CD4-positive, CD25-positive, alpha-beta regulatory T cell (primary cell): ENCODE measurements at regions not wholly inside any gene's neighbourhood (a gene's known extent, or its start where the extent isn't known, plus 50 kb on each side); places are given as distances from the start of the nearest gene placed in this dataset.

Experiments
- ATAC-seq, 2 donors: fragments of 150-1000 bp; cut with Tn5 transposase; one replicate each; pipeline ENCODE4 v1.10.0; 2021; ENCODE audit warnings: low read depth in 2 of 2, moderate number of reproducible peaks in 2 of 2, moderate library complexity in 1 of 2
- DNase-seq, 3 donors: peaks; one replicate each; pipeline versions ENCODE4 v3.0.0 to v3.0.0-alpha.2; 2012 to 2022; ENCODE audit warnings: mixed read lengths in 1 of 3
- H3K27ac ChIP-seq: one replicate; pipeline ENCODE4 v1.7.0; 2013; ENCODE audit warnings: mild to moderate bottlenecking, low read length; ENCODE audit not compliant: insufficient read depth, poor library complexity, severe bottlenecking
- H3K27me3 ChIP-seq: one replicate; pipeline ENCODE4 v1.7.0; 2013; ENCODE audit warnings: low read length; ENCODE audit not compliant: control insufficient read depth, insufficient read depth
- H3K36me3 ChIP-seq: one replicate; pipeline ENCODE4 v1.7.0; 2013; ENCODE audit warnings: mild to moderate bottlenecking, low read length, moderate library complexity; ENCODE audit not compliant: control insufficient read depth, insufficient read depth
- H3K4me1 ChIP-seq: 2 replicates; pipeline ENCODE4 v1.7.0; 2013; ENCODE audit warnings: mild to moderate bottlenecking, low read length; ENCODE audit not compliant: insufficient read depth, control insufficient read depth, poor library complexity, severe bottlenecking
- H3K4me3 ChIP-seq: one replicate; pipeline ENCODE4 v1.7.0; 2013; ENCODE audit warnings: low read depth, mild to moderate bottlenecking, low read length, moderate library complexity
- H3K9me3 ChIP-seq, 2 experiments: 1 replicate in 1 of 2; 2 replicates in 1 of 2; pipeline ENCODE4 v1.7.0; 2013; ENCODE audit warnings: low read length in 2 of 2, mild to moderate bottlenecking in 1 of 2, moderate library complexity in 1 of 2; ENCODE audit not compliant: control insufficient read depth in 2 of 2
- H3K27ac Mint-ChIP-seq, 3 donors: one replicate each; pipeline ENCODE4 v1.8.0; 2020 to 2022; ENCODE audit warnings: mild to moderate bottlenecking in 3 of 3, mixed read lengths in 3 of 3, moderate library complexity in 2 of 3
- H3K27me3 Mint-ChIP-seq: one replicate; pipeline ENCODE4 v1.8.0; 2022; ENCODE audit warnings: mild to moderate bottlenecking, mixed read lengths
- H3K36me3 Mint-ChIP-seq: one replicate; pipeline ENCODE4 v1.8.0; 2020; ENCODE audit warnings: mixed read lengths
- H3K4me1 Mint-ChIP-seq, 4 donors: one replicate each; pipeline ENCODE4 v1.8.0; 2020 to 2022; ENCODE audit warnings: mixed read lengths in 4 of 4, mild to moderate bottlenecking in 1 of 4
- H3K4me3 Mint-ChIP-seq, 4 donors: one replicate each; pipeline ENCODE4 v1.8.0; 2020 to 2022; ENCODE audit warnings: mild to moderate bottlenecking in 4 of 4, mixed read lengths in 4 of 4, moderate library complexity in 3 of 4
- H3K9me3 Mint-ChIP-seq, 7 donors: one replicate each; pipeline ENCODE4 v1.8.0; 2020 to 2022; ENCODE audit warnings: mixed read lengths in 7 of 7, mild to moderate bottlenecking in 3 of 7, moderate library complexity in 2 of 7

DNA sequence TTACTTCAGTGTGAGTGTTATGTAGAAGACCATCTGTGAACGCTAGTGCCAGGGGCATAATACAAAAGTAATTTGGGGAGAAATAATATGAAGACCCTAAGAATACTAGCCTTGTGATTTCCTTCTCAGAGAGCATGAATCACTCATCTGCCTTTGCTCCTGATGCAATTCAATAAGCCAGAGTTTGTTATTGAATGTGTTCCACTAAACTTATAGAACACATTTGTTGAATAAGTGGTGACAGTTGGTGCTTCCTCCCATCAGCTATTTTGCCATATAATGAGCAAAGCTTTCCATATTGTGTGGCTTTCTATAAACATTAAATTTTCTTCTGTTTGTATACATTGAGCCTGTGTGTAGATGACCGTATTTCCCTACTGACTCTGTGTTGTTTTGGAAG is 136.4 kb upstream of the QRFPR start:
- no peaks in the 10 kb centered on the region for H3K4me1 ChIP-seq
- peaks cover 0 to 4% (median 0%) of the 10 kb centered on the region in 7 donors for H3K9me3 Mint-ChIP-seq
- no peaks in the 10 kb centered on the region for H3K36me3 ChIP-seq
- no peaks in the 10 kb centered on the region for H3K4me1 Mint-ChIP-seq
- H3K36me3 Mint-ChIP-seq: no peaks in the 10 kb centered on the region
- H3K4me3 Mint-ChIP-seq: no peak overlapping the region
- no peak overlapping the region for H3K27ac ChIP-seq
- H3K27ac Mint-ChIP-seq: no peak overlapping the region
- no peak overlapping the region for H3K4me3 ChIP-seq
- H3K27me3 ChIP-seq: peaks cover under 1% of the 10 kb centered on the region
- no peaks in the 10 kb centered on the region for H3K9me3 ChIP-seq
- no peak for DNase-seq
- ATAC-seq: no peak
- H3K27me3 Mint-ChIP-seq: no peaks in the 10 kb centered on the region

DNA sequence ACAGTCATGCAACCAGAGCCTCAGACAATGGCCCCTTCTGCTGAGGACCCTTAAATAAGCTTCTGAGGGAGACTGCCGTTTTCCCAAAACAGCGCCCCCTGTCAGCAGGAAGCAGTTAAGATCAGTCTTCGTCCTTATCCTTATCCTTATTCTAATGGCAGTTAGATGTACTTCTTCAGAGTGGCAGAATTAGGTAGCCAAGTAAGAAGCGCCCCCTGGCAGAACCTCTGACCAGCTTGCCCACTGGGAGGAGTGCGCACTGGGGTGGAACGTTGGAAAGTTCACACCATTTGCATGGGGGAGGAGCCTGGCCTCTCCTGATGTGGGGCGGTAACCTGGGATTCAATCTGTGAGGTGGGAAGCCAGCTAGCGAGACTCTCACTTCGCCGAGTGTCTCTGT is 133.6 kb upstream of the QRFPR start:
- DNase-seq (no peak), ATAC-seq (no peak)
- no peak overlapping the region for H3K27ac Mint-ChIP-seq
- Histone ChIP-seq H3K36me3 (no peaks in the 10 kb centered on the region), H3K4me3 (no peak overlapping the region), H3K27ac (no peak overlapping the region), H3K27me3 (no peaks in the 10 kb centered on the region), H3K4me1 (no peaks in the 10 kb centered on the region), H3K9me3 (no peaks in the 10 kb centered on the region)
- H3K9me3 Mint-ChIP-seq: peaks cover 0 to 5% (median 0%) of the 10 kb centered on the region in 7 donors
- H3K27me3 Mint-ChIP-seq: peaks cover 14% of the 10 kb centered on the region
- no peaks in the 10 kb centered on the region for H3K4me1 Mint-ChIP-seq
- no peak overlapping the region for H3K4me3 Mint-ChIP-seq
- H3K36me3 Mint-ChIP-seq: no peaks in the 10 kb centered on the region

DNA sequence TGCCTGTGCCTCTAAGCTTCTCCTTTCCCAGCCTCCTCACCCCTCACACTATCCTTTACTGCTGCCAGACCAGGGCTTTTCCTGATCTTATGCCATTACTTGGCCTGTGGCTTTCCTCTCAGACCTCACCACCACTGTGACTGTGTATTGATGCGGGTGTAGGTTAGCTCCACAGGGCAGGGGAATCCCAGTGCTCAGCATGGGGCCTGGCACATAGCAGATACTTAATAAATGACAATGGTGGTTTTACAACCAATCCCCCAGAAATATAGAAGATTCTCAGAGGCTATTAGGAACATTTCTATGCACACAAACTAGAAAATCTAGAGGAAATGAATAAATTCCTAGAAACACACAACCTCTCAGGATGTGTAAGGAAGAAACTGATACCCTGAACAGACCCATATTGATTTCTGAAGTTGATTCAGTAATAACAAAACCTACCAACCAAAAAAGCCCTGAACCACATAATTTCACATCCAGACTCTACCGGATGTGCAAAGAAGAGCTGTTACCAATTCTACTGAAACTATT is 129.6 kb upstream of the QRFPR start:
- Histone ChIP-seq H3K36me3 (no peaks in the 10 kb centered on the region), H3K4me1 (no peaks in the 10 kb centered on the region), H3K9me3 (no peaks in the 10 kb centered on the region), H3K27me3 (no peaks in the 10 kb centered on the region), H3K4me3 (no peak overlapping the region), H3K27ac (no peak overlapping the region)
- DNase-seq (peak in 1 of 3 donors; percentile 16), ATAC-seq (no peak)
- Mint-ChIP-seq H3K9me3 (peaks cover 0 to 5% (median 0%) of the 10 kb centered on the region in 7 donors), H3K27ac (no peak overlapping the region), H3K36me3 (no peaks in the 10 kb centered on the region), H3K4me1 (no peaks in the 10 kb centered on the region), H3K4me3 (no peak overlapping the region), H3K27me3 (peaks cover 14% of the 10 kb centered on the region)

DNA sequence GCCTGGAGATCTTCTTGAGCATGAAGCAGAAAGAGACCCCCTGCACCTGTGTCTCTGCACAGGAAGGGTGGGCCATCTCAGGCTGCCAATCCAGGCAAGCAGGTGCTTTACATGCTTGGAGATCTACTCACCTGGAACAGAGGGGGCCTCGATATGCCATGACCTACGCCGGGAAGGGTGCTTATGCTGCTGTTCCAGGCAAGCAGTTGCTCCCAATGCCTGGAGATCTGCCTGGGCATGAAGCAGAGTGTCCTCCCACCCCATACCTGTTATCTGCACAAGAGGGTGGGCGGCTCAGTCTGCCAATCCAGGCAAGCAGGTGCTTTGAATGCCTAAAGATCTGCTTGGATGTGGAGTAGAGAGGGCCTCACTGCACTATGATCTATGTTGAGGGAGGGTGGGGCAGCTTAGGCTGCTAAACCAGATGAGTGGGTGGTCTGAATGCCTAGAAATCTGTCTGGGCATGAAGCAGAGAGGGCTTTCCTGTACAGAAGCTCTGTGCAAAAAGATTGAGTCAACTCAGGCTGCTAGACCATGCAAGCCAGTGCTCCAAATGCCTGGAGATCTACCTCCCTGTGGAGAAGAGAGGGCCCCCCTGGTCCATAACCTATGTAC is 104.5 kb upstream of the QRFPR start:
- Mint-ChIP-seq H3K4me3 (no peak overlapping the region), H3K27me3 (peaks cover 27% of the 10 kb centered on the region), H3K27ac (no peak overlapping the region), H3K4me1 (no peaks in the 10 kb centered on the region), H3K36me3 (no peaks in the 10 kb centered on the region), H3K9me3 (peaks cover 0 to 3% (median 0%) of the 10 kb centered on the region in 7 donors)
- DNase-seq (no peak), ATAC-seq (no peak)
- H3K36me3 ChIP-seq: no peaks in the 10 kb centered on the region
- no peaks in the 10 kb centered on the region for H3K4me1 ChIP-seq
- peaks cover 2% of the 10 kb centered on the region for H3K27me3 ChIP-seq
- H3K9me3 ChIP-seq: no peaks in the 10 kb centered on the region
- H3K27ac ChIP-seq: no peak overlapping the region
- H3K4me3 ChIP-seq: no peak overlapping the region

DNA sequence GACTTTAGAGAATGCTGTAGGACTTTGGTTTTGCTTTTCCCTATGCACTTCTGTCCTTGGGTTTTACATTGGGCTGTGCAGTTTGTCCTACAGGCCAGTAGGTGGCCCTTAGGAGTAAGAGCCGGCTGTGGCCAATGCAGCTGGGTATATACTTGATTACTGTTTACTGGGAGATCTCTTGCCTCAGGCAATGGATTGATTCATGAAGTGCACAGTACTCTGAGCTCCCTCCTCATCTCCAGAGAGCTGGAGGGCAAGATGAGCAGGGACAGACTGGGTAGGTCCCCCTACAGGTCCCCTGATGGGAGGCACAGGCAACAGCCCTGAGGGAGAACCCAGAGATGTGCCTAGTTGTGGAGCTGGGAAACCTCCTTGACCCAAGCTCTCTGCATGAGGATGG is 103.8 kb upstream of the QRFPR start:
- no peak overlapping the region for H3K4me3 Mint-ChIP-seq
- ATAC-seq (no peak), DNase-seq (peak in 1 of 3 donors; percentile 41)
- no peak overlapping the region for H3K4me3 ChIP-seq
- no peaks in the 10 kb centered on the region for H3K9me3 ChIP-seq
- peaks cover 0 to 3% (median 0%) of the 10 kb centered on the region in 7 donors for H3K9me3 Mint-ChIP-seq
- no peaks in the 10 kb centered on the region for H3K36me3 Mint-ChIP-seq
- peaks cover 20% of the 10 kb centered on the region for H3K27me3 Mint-ChIP-seq
- H3K27ac ChIP-seq: no peak overlapping the region
- no peaks in the 10 kb centered on the region for H3K36me3 ChIP-seq
- H3K4me1 ChIP-seq: no peaks in the 10 kb centered on the region
- no peaks in the 10 kb centered on the region for H3K4me1 Mint-ChIP-seq
- peaks cover 2% of the 10 kb centered on the region for H3K27me3 ChIP-seq
- no peak overlapping the region for H3K27ac Mint-ChIP-seq

DNA sequence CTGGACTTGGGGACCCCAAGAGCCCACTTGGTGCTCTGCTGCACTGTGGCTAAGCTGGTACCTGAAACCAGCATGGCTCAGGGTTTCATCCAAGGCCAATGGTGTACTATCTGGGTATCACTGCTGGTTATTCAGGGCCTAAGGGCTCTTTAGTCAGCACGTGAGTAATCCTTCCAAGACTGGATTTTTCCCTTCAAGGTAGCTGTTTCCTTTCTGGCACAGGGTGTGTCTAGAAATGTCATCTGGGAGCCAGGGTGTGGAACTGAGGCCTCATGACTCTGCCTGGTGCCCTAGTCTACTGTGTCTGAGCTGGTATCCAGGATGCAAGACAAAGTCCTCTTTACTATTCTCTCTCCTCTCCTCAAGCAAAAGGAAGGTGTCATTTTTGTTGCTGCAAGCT is 99.0 kb upstream of the QRFPR start:
- H3K27ac Mint-ChIP-seq: no peak overlapping the region
- no peaks in the 10 kb centered on the region for H3K4me1 Mint-ChIP-seq
- peaks cover 0 to 3% (median 0%) of the 10 kb centered on the region in 7 donors for H3K9me3 Mint-ChIP-seq
- DNase-seq (no peak), ATAC-seq (no peak)
- H3K4me3 Mint-ChIP-seq: no peak overlapping the region
- H3K36me3 Mint-ChIP-seq: no peaks in the 10 kb centered on the region
- H3K4me1 ChIP-seq: no peaks in the 10 kb centered on the region
- H3K27me3 ChIP-seq: peaks cover 2% of the 10 kb centered on the region
- H3K4me3 ChIP-seq: no peak overlapping the region
- H3K27me3 Mint-ChIP-seq: peaks cover 19% of the 10 kb centered on the region
- H3K9me3 ChIP-seq: no peaks in the 10 kb centered on the region
- H3K27ac ChIP-seq: no peak overlapping the region
- H3K36me3 ChIP-seq: no peaks in the 10 kb centered on the region

DNA sequence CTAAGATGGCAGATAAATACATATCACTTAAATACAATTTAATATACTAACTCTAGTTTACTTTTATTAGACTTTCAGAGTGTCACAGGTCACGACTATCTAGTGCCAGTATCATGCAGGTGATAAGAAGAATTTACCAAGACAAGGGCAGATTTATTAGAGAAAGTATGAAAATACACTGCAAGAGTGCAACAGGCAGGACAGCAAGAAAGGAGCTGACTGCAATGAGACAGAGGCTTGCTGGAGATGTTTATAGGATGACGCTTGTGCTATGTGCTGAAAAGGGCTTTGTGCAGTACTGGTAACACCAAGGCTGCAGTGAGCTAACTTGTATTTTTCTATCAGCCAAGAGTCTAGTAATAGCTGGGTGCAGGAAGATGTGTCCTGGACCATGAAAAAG is 96.7 kb upstream of the QRFPR start:
- H3K36me3 ChIP-seq: no peaks in the 10 kb centered on the region
- no peak overlapping the region for H3K27ac ChIP-seq
- Mint-ChIP-seq H3K4me1 (peaks cover 0 to 2% (median 0%) of the 10 kb centered on the region in 4 donors), H3K27ac (no peak overlapping the region), H3K27me3 (peaks cover 8% of the 10 kb centered on the region), H3K4me3 (no peak overlapping the region), H3K36me3 (no peaks in the 10 kb centered on the region), H3K9me3 (peaks cover 0 to 3% (median 0%) of the 10 kb centered on the region in 7 donors)
- no peak overlapping the region for H3K4me3 ChIP-seq
- H3K27me3 ChIP-seq: peaks cover 3% of the 10 kb centered on the region
- ATAC-seq (no peak), DNase-seq (no peak)
- H3K4me1 ChIP-seq: no peaks in the 10 kb centered on the region
- H3K9me3 ChIP-seq: no peaks in the 10 kb centered on the region

DNA sequence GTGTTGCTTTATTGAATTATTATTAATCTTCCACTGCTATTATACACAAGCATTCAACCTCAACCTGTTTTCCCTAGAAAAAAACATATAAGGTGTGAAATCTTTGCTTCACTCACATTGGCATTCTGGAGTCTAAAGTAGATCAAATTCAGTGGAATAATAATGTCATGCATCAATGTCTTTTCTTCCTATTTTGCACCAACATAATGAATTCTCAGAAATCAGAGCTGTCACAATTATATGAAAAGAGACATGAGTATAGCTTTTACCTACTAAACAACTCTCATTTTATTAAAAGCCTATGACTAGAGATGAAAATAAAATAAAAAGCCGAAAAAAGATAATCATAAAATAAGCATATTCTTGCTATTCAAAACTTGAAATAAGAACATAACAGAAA is 96.3 kb upstream of the QRFPR start:
- Histone ChIP-seq H3K27me3 (peaks cover 3% of the 10 kb centered on the region), H3K4me1 (no peaks in the 10 kb centered on the region), H3K9me3 (no peaks in the 10 kb centered on the region), H3K4me3 (no peak overlapping the region), H3K27ac (no peak overlapping the region), H3K36me3 (no peaks in the 10 kb centered on the region)
- Mint-ChIP-seq H3K9me3 (peaks cover 0 to 2% (median 0%) of the 10 kb centered on the region in 7 donors), H3K27me3 (peaks cover 8% of the 10 kb centered on the region), H3K27ac (no peak overlapping the region), H3K4me3 (no peak overlapping the region), H3K36me3 (no peaks in the 10 kb centered on the region), H3K4me1 (peaks cover 0 to 2% (median 0%) of the 10 kb centered on the region in 4 donors)
- no peak for ATAC-seq
- no peak for DNase-seq
